T-helper 2 cell (primary cell): ENCODE measurements at regions not wholly inside any gene's neighbourhood (a gene's known extent, or its start where the extent isn't known, plus 50 kb on each side); places are given as distances from the start of the nearest gene placed in this dataset.
"Not testable (repeated sequence)": the region's sequence is repeated elsewhere in the genome, so short reads cannot be mapped to it uniquely, and the experiment has no call there.

Experiments used
- DNase-seq, 5 experiments: peaks; one replicate each; pipeline versions ENCODE4 v3.0.0 to v3.0.0-alpha.2; 2012 to 2022

- no peak for DNase-seq
Measured at GRCh38 chrX:112359906-112360305, 277.3 kb upstream of the TRPC5 start.

- no peak for DNase-seq
Measured at GRCh38 chrX:112355931-112356330, 273.4 kb upstream of the TRPC5 start.

- DNase-seq: no peak
Measured at GRCh38 chrX:112341598-112341997, 259.0 kb upstream of the TRPC5 start.

- no peak for DNase-seq
Measured at GRCh38 chrX:112313201-112313600, 230.6 kb upstream of the TRPC5 start.

GRCh38 chrX:112306027-112306426 is 223.5 kb upstream of the TRPC5 start:
- no peak for DNase-seq

- no peak for DNase-seq
Measured at GRCh38 chrX:112279940-112280339, 197.4 kb upstream of the TRPC5 start.

- DNase-seq: no peak
Measured at GRCh38 chrX:112270991-112271390, 188.4 kb upstream of the TRPC5 start.

GRCh38 chrX:112266136-112266535 is 183.6 kb upstream of the TRPC5 start:
- no peak for DNase-seq

GRCh38 chrX:112259375-112259774 is 176.8 kb upstream of the TRPC5 start:
- DNase-seq: no peak

- DNase-seq: no peak
Measured at GRCh38 chrX:112254896-112255295, 172.3 kb upstream of the TRPC5 start.

GRCh38 chrX:112247714-112248113 is 165.1 kb upstream of the TRPC5 start:
- DNase-seq: no peak

- DNase-seq: no peak
Measured at GRCh38 chrX:112235547-112235946, 153.0 kb upstream of the TRPC5 start.

GRCh38 chrX:112233164-112233563 is 150.6 kb upstream of the TRPC5 start:
- DNase-seq: no peak

- not testable (repeated sequence) for DNase-seq
Measured at GRCh38 chrX:112226795-112227194, 144.2 kb upstream of the TRPC5 start.

- no peak for DNase-seq
Measured at GRCh38 chrX:112223391-112223790, 140.8 kb upstream of the TRPC5 start.

GRCh38 chrX:112218388-112218787 is 135.8 kb upstream of the TRPC5 start:
- DNase-seq: no peak

GRCh38 chrX:112211459-112211858 is 128.9 kb upstream of the TRPC5 start:
- DNase-seq: peak in 1 of 5 experiments; percentile 82

GRCh38 chrX:112197840-112198239 is 115.3 kb upstream of the TRPC5 start:
- no peak for DNase-seq

- no peak for DNase-seq
Measured at GRCh38 chrX:112190646-112191045, 108.1 kb upstream of the TRPC5 start.

- not testable (repeated sequence) for DNase-seq
Measured at GRCh38 chrX:112181361-112181760, 98.8 kb upstream of the TRPC5 start.

- no peak for DNase-seq
Measured at GRCh38 chrX:112164420-112164819, 81.8 kb upstream of the TRPC5 start.

GRCh38 chrX:112163906-112164305 is 81.3 kb upstream of the TRPC5 start:
- DNase-seq: no peak

GRCh38 chrX:112148397-112148796 is 65.8 kb upstream of the TRPC5 start:
- DNase-seq: no peak

GRCh38 chrX:112147206-112147605 is 64.6 kb upstream of the TRPC5 start:
- DNase-seq: no peak

- DNase-seq: no peak
Measured at GRCh38 chrX:112137276-112137675, 54.7 kb upstream of the TRPC5 start.
